Amniotic epithelial cell (primary cell): ENCODE measurements at regions not wholly inside any gene's neighbourhood (a gene's known extent, or its start where the extent isn't known, plus 50 kb on each side); places are given as distances from the start of the nearest gene placed in this dataset.
"Not testable (repeated sequence)": the region's sequence is repeated elsewhere in the genome, so short reads cannot be mapped to it uniquely, and the experiment has no call there.

Source experiments
- DNase-seq: peaks from one replicate; pipeline ENCODE4 v3.0.0-alpha.2; 2010; ENCODE audit warnings: low read depth

DNA sequence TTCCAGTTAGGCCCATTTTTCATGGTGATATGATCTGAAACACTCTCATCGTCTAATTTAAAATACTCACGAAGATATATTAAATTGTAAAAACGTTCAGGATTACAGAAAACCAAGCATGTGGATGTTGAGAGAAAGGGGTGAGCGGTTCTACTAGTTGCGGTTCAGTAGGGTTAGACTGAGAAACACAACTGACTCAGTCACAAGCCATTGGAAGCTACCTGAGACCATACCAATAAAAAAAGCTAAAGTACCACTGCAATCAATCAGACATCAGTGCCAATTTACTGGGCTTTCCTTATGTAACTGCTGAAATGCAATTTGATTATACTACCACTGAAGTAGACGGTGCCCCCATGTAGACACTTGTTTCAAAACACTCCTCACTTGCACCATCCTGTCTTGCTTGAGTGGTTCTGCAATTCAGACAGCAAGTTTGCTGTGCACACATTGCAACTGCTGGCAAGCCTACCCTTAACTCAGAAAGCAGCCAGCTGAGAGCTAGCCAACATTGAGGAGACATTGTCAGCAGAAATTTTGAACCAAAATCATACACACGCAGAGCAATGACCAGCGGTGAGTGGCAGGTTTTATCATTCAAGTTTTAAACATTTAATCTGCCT, 368.7 kb upstream of the ARHGEF26 start:
- DNase-seq = no peak

DNA sequence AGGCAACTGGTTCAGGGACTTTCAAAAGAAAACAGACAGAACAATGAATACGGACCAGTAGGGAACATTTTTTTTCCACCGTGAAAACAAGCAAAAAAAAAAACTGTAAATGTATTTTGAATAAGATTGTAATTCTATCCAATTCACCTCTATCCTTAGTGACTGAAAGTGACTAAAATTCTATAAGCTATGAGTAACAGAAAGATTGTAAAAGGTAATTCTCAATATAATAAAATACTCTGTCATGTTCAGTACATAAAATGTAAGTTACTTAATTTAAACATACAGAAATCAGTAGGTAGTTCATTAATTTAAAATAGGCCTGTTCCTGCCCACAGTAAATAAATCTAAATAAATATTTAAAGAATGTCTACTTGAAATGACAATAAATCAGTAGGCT, 368.2 kb upstream of the ARHGEF26 start:
- no peak for DNase-seq

DNA sequence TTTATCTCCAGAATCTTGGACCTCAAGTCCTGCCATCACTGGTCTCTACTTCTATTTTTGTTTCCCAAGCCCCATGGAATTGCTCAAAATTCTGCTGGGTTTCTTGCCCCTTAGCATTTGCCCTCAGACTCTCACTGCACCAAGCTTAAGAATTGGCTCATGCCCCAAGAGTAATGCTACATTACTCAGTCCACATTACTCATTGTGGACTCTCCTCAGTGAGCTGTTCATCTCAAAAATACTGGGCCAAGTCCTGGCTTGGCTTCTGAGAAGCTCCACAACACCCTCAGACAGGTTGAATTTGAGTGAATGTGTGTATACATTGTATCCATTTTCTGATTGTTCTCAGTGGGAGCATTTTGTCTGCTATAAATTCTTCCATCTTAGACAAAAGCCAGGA, 364.4 kb upstream of the ARHGEF26 start:
- DNase-seq = peak; percentile 11

DNA sequence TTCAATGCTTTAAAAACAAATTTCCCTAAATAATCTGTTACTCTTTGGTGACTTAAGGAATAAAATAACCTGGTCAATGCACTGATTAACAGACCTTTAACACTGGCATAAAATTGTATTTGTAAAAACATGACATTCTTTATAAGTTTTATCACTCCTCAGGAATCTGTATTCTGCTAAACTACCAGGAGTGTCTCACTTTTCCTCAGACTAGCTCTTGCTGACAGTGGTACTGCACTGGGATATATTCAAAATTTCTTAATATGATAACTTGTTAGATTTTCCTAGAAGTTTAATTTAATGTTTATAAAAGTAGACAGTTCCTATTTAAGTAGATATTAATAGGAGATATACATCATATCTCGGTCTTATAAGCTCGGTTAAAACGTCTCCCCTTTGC, 363.4 kb upstream of the ARHGEF26 start:
- DNase-seq = no peak

GRCh38 chr3:153760948-153761347, 360.2 kb upstream of the ARHGEF26 start:
- DNase-seq = no peak

DNA sequence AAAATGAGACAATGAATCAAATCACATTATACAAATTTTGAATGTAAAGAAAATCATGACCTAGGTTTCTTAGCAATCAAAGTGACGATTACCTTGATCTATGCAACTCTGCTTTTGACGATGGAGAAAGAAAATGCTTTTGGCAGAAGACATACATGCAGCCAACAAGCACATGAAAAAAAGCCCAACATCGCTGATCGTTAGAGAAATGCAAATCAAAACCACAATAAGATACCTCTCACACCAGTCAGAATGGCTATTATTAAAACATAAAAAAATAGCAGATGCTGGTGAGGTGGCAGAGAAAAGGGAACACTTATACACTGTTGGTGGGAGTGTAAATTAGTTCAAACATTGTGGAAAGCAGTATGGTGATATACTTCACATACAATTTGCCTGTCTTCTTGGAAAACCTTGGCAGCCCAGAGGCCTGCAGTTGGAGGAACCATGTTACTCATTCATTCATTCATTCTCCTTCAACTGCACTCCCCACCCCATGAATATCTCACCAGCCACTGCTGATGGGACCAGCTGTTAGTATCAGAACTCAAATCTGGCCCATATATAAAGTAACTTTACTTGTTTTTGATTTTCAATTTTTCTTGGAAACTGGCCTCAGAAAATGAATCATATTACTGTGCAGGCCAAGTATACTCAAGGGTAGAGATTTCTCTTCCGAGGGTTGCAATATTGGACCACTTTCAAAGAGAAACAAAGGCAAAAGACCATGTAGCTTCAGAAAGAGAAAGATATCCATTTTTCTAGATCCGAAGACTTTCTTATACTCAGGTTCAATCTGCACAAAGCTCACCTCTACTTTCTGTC, 358.6 kb upstream of the ARHGEF26 start:
- DNase-seq = no peak

- DNase-seq = no peak
Measured at GRCh38 chr3:153767601-153768560, 353.3 kb upstream of the ARHGEF26 start.

DNA sequence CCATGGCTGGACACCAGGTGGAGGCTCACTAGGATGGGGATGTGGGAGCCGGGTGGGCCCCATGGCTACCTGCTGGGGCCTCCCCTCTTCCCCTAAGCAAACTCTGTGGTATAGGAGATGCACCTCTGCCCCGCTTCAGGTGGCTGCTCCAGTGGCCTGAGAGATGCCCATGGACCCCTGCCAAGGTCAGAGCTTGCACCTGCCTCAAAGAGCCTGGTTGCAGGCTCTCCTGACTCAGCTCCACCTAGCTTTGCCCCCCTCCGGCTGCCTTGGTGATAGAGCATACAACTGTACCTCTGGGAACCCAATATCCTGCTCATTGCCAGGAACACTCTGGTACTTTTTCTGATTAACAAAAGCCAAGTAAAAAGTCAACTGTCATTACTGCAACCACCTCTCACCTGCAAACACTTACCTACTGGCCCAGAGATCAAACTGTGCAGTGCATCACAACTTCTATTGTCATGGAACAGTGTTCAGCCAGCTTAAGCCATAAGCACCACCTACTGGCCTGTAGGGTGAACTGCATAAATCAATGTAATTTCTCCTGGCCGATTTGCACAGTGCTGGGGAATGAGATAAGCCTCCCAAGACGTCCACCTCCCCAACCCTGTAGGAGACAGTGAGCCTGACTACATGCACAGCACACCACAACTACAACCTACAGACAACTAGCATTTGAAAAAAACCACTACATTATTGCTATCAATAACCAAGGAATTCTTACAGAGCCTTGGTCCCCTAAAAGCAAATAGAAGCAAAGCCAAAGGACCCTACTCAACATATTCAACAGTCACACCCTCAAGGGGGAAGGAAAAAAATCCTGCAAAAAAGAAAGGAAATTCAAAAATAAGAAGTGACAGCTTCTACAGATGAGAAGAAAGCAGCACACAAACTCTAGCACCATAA, 352.4 kb upstream of the ARHGEF26 start:
- DNase-seq = peak; percentile 59

- DNase-seq = peak; percentile 5
Measured at GRCh38 chr3:153783106-153783505, 338.1 kb upstream of the ARHGEF26 start.

GRCh38 chr3:153783741-153784480, 337.3 kb upstream of the ARHGEF26 start:
- DNase-seq = no peak

- DNase-seq = no peak
Measured at GRCh38 chr3:153785901-153786300, 335.3 kb upstream of the ARHGEF26 start.

- no peak for DNase-seq
Measured at GRCh38 chr3:153789380-153789779, 331.8 kb upstream of the ARHGEF26 start.

GRCh38 chr3:153797056-153797455, 324.1 kb upstream of the ARHGEF26 start:
- DNase-seq = not testable (repeated sequence)

GRCh38 chr3:153809097-153809496, 312.1 kb upstream of the ARHGEF26 start:
- no peak for DNase-seq

GRCh38 chr3:153818338-153818737, 302.9 kb upstream of the ARHGEF26 start:
- DNase-seq = no peak

GRCh38 chr3:153820035-153820434, 301.2 kb upstream of the ARHGEF26 start:
- DNase-seq = no peak

DNA sequence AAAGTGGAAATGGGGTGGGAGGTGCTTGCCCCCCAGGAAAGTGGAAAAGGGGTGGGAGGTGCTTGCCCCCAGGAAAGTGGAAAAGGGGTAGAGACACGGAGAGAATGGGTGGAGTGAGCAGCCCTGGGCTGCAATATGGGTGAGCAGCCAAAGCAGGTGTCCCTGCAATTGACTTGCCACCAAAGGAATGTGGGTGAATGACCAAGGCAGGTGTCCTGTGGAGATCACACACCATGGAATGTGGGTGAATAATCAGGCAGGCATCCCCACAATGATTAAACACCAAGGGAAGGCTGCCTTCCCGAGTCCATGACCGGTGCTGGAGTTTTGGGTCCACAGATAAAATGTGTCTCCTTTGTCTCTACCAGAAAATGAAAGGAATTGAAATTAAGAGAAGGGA, 292.8 kb upstream of the ARHGEF26 start:
- not testable (repeated sequence) for DNase-seq

DNA sequence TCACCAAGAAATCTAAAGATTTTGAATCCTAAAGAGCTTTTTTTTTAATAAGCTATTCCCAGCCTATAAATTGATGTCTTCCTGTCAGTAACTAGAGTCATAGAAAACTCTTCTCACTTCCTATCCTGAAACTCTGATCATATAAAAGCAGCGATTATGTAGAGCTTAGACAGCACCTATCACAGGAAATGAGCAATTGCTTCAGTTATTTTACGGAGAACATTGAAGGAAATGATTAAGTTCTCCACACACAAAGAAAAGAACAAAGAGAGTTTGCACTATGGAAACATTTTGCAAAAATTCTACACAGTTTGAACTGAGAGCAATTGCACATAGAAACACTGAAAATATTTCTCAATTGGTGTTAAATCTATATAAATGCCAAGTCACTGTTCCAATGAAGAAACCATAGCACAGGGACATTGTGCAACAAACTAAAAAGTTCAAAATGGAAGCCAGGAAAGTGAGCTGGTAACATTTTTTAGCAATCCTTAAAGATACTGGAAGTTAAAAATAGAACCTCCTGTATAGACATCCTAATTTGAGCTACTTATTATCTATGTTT, 291.5 kb upstream of the ARHGEF26 start:
- peak; percentile 2 for DNase-seq

- DNase-seq = no peak
Measured at GRCh38 chr3:153830552-153830951, 290.6 kb upstream of the ARHGEF26 start.

GRCh38 chr3:153835540-153835939, 285.6 kb upstream of the ARHGEF26 start:
- no peak for DNase-seq
